MM.1S (cell line): ENCODE measurements at regions not wholly inside any gene's neighbourhood (a gene's known extent, or its start where the extent isn't known, plus 50 kb on each side); places are given as distances from the start of the nearest gene placed in this dataset.

Experiments
- EZH2 ChIP-seq: fragments of 300-600 bp; sonication (generic); optimal IDR thresholded peaks from 2 replicates; pipeline ENCODE3; 2017; ENCODE audit warnings: low read depth, mild to moderate bottlenecking, antibody characterized with exemption, low read length, mixed read lengths
- TF ChIP-seq, protein P1 (sequence below): fragments of 300-600 bp; sonication (generic); IDR thresholded peaks from 2 replicates; pipeline ENCODE4 v1.5.1; 2016; ENCODE audit warnings: antibody characterized with exemption, low read length, mixed read lengths

DNA sequence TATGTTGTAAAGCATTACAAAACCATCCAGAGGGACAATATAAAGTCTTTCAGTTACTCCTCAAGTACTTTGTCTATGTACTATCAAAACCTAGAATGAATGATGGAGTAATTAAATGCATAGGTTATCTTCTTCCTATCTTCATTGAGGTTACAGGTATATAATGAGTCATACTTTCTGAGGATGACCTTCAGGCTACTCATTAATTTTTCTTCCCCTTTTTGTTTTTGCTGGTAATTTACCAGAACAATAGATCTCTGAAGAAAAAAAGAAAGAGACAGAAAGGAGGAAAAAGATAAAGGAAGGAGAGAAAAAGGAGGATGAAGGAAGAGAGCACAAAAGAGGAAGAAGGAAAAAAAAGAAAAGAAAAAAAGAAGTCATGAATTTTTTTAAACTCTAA, 398.4 kb downstream of the TBC1D32 start:
- TF ChIP-seq, protein P1, sequence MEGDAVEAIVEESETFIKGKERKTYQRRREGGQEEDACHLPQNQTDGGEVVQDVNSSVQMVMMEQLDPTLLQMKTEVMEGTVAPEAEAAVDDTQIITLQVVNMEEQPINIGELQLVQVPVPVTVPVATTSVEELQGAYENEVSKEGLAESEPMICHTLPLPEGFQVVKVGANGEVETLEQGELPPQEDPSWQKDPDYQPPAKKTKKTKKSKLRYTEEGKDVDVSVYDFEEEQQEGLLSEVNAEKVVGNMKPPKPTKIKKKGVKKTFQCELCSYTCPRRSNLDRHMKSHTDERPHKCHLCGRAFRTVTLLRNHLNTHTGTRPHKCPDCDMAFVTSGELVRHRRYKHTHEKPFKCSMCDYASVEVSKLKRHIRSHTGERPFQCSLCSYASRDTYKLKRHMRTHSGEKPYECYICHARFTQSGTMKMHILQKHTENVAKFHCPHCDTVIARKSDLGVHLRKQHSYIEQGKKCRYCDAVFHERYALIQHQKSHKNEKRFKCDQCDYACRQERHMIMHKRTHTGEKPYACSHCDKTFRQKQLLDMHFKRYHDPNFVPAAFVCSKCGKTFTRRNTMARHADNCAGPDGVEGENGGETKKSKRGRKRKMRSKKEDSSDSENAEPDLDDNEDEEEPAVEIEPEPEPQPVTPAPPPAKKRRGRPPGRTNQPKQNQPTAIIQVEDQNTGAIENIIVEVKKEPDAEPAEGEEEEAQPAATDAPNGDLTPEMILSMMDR = no peak
- no peak for TF ChIP-seq EZH2
